Smooth muscle cell of the brain vasculature (primary cell): ENCODE measurements at regions not wholly inside any gene's neighbourhood (a gene's known extent, or its start where the extent isn't known, plus 50 kb on each side); places are given as distances from the start of the nearest gene placed in this dataset.
"Not testable (repeated sequence)": the region's sequence is repeated elsewhere in the genome, so short reads cannot be mapped to it uniquely, and the experiment has no call there.

Source experiments
- DNase-seq: peaks from one replicate; pipeline ENCODE4 v3.0.0-alpha.2; 2012; ENCODE audit warnings: low read depth, low spot score

- DNase-seq, result no peak
Observed at GRCh38 chr10:31686599-31686998, 242.0 kb downstream of the ARHGAP12 start.

- DNase-seq, result no peak
Observed at GRCh38 chr10:31683682-31684081, 244.9 kb downstream of the ARHGAP12 start.

- no peak for DNase-seq
Observed at GRCh38 chr10:31679936-31680335, 248.7 kb downstream of the ARHGAP12 start.

DNA sequence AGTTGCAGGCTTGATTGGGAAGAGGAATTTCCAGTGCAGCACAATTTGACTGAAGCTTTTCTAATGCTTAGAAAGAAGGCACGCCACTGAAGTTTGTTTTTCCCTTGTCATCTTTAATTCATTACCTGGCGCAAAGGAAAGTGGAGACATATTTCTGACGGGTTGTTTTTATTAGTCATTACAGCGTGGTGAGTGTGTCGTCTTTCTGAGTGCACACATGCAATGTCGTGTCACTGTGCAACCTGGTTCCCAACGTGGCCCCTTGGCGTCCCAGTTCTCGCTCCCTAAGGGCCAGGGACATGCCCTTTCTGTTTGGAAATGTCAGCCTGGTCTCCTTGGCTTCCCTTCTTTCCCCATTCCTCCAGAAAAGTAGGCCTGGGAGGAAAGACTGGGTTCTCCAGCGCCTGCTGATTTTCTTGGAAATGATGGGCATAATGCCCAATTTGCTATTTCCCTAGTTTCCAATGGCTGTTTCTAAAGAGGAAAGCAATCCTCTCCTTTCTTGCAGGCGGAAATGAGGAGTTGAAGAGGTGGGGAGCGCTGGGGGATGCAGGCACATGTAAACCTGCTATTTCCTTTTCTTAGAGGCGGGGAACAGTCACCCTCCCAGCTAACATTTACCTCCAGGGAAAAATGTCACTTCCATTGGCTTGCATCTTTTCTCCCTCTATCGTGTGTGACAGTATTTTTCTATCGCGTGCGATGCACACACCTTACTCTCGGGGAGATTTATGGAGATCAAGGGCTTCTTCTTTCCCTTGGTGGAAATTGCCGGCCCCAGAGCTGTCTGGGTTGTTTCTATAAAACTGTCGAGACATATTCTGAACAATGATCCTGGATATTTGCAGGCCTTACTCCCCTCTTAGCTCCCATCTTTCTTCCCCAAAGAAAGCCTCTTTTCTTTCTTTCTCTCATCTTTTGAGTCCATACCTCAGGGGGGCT lies 249.8 kb downstream of the ARHGAP12 start:
- DNase-seq, result no peak

- DNase-seq, result no peak
Observed at GRCh38 chr10:31678139-31678536, 250.5 kb downstream of the ARHGAP12 start.

GRCh38 chr10:31677195-31678138 lies 251.2 kb downstream of the ARHGAP12 start:
- DNase-seq, result no peak

DNA sequence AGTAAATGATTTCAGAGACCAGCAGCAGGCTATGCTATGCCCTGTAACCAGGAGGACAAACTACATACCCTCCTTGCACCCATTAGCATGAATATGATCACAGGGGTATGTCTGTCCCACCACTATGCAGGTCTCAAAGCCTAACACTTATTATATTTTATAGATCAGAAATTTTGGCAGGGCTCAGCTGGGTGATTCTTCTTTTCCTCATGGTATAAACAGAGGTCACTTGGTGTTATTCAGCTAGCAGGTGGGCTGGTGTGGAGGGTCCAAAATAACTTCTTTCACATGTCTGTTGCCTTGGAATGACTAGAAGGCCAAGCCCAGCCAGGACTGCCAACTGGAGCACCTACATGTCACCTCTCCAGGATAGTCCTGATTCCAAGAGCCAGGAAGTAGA lies 252.9 kb downstream of the ARHGAP12 start:
- no peak for DNase-seq

- no peak for DNase-seq
Observed at GRCh38 chr10:31669357-31669756, 259.3 kb downstream of the ARHGAP12 start.

DNA sequence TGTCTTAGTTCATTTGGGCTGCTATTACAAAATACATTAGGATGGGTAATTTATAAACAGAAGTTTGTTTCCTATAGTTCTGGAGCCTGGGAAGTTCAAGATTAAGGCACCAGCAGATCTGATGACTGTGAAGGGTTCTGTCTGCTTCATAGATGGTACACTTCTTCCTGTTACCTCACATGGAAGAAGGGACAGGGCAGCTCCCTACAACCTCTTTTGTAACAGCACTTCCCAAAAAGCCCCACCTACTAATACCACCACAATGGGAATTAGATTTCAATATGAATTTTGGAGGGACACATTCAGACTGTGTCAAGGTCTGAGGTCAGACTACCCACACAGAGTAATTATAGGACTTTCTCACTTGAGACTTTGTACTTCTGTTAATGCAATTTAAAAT lies 260.3 kb downstream of the ARHGAP12 start:
- DNase-seq, result no peak

DNA sequence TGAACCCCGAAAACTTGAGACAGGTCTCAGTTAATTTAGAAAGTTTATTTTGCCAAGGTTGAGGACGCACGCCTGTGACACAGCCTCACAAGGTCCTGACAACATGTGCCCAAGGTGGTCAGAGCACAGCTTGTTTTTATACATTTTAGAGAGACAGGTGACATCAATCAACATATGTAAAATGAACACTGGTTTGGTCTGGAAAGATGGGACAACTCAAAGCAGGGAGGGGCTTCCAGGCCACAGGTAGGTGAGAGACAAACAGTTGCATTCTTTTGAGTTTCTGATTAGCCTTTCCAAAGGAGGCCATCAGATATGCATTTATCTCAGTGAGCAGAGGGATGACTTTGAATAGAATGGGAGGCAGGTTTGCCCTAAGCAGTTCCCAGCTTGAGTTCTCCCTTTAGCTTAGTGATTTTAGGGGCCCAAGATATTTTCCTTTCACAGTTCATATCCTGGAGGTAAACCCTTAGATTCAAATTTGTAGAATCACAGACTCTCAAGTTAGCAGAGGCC lies 262.8 kb downstream of the ARHGAP12 start:
- not testable (repeated sequence) for DNase-seq

DNA sequence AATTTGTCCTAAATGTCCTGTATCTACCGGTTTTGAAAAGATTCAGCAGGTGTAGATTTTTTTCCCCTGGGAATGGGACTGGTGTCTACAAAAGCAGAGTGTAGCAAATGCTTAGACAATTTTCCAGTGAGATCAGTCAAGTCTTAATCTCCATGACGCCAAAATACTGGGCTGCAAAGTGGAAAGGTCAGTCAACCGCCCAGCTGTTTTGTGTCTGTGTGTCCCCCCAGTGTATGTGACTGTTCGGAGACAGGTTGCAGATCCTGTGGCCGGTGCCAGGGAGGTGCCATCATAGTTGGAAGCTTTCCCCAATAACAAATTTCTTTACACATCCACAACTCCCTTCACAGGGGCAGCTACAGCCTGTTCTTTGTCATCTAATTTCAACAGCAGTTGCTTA lies 263.8 kb downstream of the ARHGAP12 start:
- no peak for DNase-seq

- not testable (repeated sequence) for DNase-seq
Observed at GRCh38 chr10:31664071-31664470, 264.6 kb downstream of the ARHGAP12 start.

- DNase-seq, result no peak
Observed at GRCh38 chr10:31660300-31660699, 268.3 kb downstream of the ARHGAP12 start.

GRCh38 chr10:31659665-31660064 lies 269.0 kb downstream of the ARHGAP12 start:
- no peak for DNase-seq

- DNase-seq, result no peak
Observed at GRCh38 chr10:31657434-31657872, 271.2 kb downstream of the ARHGAP12 start.

GRCh38 chr10:31656851-31657433 lies 271.7 kb downstream of the ARHGAP12 start:
- DNase-seq, result peak; percentile 57

DNA sequence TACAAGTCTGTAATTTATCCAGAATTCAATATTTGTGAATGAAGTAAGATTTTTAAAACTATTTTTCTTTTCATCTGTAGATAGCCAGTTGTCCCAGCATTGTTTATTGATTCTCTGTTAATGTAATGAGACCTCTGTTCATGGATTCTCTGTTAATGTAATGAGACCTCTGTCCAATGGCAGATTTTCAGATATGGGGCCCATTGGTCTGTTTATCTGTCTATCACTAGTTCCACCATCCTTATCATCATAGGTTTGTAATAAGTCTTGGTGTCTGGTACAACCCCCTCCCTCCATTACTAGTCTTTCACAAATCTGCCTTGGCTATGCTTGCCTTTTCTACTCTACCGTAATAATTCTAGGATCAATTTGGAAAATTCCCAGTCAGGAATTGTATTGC lies 276.6 kb downstream of the ARHGAP12 start:
- no peak for DNase-seq

DNA sequence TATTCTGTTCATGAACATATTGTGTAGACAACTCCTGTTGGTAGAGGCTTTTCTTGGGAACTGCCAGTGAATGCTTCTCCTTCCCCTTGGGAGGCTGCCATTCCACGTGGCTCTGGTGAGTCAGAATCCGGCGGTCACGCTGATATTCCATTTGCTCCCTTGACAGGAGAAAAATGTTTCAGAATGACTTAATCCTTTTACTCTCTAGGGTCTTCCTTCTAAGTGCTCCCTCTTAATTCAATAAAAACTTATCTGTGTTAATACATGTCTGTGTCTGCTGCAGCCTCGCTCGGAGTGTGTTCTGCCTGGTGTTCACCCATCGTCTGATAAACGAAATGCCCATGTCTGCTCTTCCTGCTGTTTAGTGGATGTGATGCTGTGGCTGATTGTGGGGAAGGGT lies 278.6 kb downstream of the ARHGAP12 start:
- DNase-seq, result peak; percentile 83

DNA sequence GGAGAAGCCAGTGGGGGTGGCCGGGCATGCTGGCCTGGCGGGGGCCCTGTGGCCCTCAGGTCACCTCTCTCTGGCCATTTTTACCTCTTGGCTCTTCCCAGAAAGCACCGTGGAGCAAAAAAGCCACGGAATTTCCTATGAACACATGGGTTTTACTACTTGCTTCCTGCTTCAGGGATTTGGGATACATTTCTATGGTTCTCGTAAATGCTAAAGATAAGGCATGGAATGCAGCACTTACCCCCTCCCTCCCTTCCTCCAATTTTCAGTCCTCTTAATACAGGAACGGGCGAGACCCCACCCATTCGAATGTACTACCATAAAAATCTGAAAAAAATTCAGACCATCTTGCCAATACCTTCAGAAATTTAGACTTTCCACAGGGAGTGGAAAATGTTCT lies 279.7 kb downstream of the ARHGAP12 start:
- no peak for DNase-seq

GRCh38 chr10:31647861-31648260 lies 280.8 kb downstream of the ARHGAP12 start:
- no peak for DNase-seq

- no peak for DNase-seq
Observed at GRCh38 chr10:31646519-31646918, 282.1 kb downstream of the ARHGAP12 start.

DNA sequence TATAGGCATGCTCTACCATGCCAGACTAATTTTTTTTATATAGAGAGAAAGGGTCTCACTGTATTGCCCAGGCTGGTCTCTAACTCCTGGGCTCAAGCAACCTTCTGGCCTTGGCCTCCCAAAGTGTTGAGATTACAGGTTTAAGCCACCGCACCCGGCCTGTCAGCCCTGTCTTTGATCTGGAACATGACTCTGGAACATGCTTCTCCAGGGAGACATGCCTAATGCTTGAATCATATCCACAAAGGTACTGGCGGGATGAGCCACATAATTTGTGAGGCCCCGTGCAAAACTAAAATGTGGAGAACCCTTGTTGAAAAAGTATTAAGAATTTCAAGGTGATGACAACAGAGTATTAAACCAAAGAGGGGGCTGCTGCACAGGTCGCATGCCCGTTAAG lies 282.8 kb downstream of the ARHGAP12 start:
- DNase-seq, result no peak
